Fibroblast of mammary gland (primary cell): ENCODE measurements at regions not wholly inside any gene's neighbourhood (a gene's known extent, or its start where the extent isn't known, plus 50 kb on each side); places are given as distances from the start of the nearest gene placed in this dataset.

Experiments used
- DNase-seq: peaks from one replicate; pipeline ENCODE4 v3.0.0-alpha.2; 2010; ENCODE audit warnings: low read depth
- H3K4me3 ChIP-seq: 2 replicates; pipeline ENCODE4 v1.5.1; 2011; ENCODE audit warnings: low read depth, mild to moderate bottlenecking, low read length, moderate library complexity; ENCODE audit not compliant: control insufficient read depth
- TF ChIP-seq, protein P1 (sequence below): conservative IDR thresholded peaks from 2 replicates; pipeline ENCODE4 v1.5.1; 2011; ENCODE audit warnings: low read depth, low read length, inconsistent platforms; ENCODE audit not compliant: control insufficient read depth, insufficient read depth

DNA sequence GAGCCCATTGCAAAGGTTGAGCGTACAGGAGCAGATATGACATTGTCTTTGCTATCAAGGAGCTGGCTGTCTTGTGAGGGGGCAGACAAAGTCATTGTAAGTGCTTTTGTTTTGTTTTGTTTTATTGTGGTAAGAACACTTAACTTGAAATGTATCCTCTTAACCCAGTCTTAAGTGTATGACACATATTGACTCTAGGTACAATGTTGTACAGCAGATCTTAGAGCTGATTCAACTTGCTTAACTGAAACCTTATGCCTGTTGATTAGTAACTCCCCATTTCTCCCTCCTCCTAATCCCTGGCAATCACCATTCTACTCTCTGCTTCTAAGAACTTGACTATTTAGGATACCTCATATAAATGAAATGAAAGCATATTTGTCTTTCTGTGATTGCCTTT lies 429.0 kb downstream of the BMP2 start:
- no peak overlapping the region for H3K4me3 ChIP-seq
- peak; percentile 79 for DNase-seq
- TF ChIP-seq, protein P1, sequence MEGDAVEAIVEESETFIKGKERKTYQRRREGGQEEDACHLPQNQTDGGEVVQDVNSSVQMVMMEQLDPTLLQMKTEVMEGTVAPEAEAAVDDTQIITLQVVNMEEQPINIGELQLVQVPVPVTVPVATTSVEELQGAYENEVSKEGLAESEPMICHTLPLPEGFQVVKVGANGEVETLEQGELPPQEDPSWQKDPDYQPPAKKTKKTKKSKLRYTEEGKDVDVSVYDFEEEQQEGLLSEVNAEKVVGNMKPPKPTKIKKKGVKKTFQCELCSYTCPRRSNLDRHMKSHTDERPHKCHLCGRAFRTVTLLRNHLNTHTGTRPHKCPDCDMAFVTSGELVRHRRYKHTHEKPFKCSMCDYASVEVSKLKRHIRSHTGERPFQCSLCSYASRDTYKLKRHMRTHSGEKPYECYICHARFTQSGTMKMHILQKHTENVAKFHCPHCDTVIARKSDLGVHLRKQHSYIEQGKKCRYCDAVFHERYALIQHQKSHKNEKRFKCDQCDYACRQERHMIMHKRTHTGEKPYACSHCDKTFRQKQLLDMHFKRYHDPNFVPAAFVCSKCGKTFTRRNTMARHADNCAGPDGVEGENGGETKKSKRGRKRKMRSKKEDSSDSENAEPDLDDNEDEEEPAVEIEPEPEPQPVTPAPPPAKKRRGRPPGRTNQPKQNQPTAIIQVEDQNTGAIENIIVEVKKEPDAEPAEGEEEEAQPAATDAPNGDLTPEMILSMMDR: no peak

DNA sequence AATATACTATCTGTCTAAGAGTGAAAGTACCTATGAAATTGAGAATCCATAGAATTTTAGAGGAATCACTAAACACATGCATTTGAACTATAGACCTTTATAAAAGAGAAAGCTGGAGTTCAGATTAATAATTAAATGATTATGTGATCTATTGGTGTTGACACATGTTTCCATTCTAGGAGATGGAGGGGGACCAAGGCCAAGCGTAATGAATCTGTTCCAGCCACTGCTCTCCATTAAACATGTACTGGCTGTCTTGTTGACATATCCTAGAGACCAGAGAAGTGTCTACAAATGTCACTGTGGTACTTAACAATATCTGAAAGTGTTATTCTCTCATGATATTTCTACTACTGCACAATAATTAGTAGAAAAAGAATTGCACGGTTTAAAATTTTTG lies 432.4 kb downstream of the BMP2 start:
- TF ChIP-seq, protein P1: no peak
- H3K4me3 ChIP-seq: no peak overlapping the region
- no peak for DNase-seq

DNA sequence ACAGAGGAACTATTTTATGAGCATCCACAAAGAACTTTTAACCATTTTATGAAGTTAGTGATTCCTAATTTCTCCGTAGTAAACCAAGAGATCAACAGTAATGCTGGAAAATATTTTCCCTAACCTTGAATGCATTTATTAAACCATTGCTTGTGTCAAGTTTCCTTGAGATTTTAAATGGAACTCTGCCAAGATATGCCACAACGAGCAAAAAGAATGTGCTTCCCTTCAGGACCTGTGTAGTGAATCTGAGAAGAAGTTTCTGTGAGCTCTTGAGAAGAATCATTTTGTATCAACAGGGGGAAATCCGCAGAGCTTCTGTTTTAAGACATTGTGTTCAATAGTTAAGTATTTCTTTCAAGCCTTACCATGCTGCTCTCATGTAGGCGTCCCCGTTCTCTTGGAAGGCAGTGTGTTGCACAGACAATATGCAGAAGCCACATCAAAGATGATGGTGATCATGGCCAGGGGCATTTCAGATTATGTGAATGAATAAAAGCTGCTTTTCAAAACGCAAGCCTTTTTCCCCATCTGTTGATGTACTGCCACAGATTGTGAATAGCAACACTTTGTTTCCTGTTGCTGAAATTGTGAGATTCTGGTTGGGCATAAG lies 439.8 kb downstream of the BMP2 start:
- TF ChIP-seq, protein P1: no peak
- no peak overlapping the region for H3K4me3 ChIP-seq
- DNase-seq: no peak

- H3K4me3 ChIP-seq: no peak overlapping the region
- TF ChIP-seq, protein P1: no peak
- no peak for DNase-seq
Observed at GRCh38 chr20:7210910-7211309, 443.4 kb downstream of the BMP2 start.

- TF ChIP-seq, protein P1: no peak
- no peak for DNase-seq
- no peak overlapping the region for H3K4me3 ChIP-seq
Observed at GRCh38 chr20:7214081-7214740, 446.7 kb downstream of the BMP2 start.

DNA sequence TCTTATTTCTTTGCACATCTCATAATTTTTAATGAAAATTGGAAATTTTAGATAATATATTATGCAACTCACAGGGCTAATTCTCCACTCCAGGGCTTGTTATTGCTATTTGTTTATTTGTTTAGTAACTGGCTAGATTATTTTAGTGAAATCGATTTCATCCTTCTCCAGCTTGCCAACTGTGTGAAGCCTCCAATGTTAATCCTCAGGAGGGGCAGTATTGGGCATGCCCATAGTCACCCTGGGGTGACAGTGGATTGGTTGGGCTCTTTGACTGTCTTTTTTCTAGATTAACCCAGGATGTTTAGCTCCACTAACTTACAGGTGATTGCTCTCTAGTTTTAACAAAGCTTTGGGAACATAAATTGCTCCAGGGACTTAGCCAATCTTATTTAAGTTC lies 450.1 kb downstream of the BMP2 start:
- DNase-seq: no peak
- no peak overlapping the region for H3K4me3 ChIP-seq
- TF ChIP-seq, protein P1: no peak
